Erythroblast (primary cell): ENCODE measurements at regions not wholly inside any gene's neighbourhood (a gene's known extent, or its start where the extent isn't known, plus 50 kb on each side); places are given as distances from the start of the nearest gene placed in this dataset.

Experiments used
- GATA1 ChIP-seq: IDR thresholded peaks from 2 replicates; pipeline ENCODE4 v1.6.1; 2011; ENCODE audit warnings: low read depth, mild to moderate bottlenecking, control low read depth, low read length, moderate library complexity
- POLR2A ChIP-seq: IDR thresholded peaks from 2 replicates; pipeline ENCODE4 v1.6.1; 2011; ENCODE audit warnings: mild to moderate bottlenecking, low read length

DNA sequence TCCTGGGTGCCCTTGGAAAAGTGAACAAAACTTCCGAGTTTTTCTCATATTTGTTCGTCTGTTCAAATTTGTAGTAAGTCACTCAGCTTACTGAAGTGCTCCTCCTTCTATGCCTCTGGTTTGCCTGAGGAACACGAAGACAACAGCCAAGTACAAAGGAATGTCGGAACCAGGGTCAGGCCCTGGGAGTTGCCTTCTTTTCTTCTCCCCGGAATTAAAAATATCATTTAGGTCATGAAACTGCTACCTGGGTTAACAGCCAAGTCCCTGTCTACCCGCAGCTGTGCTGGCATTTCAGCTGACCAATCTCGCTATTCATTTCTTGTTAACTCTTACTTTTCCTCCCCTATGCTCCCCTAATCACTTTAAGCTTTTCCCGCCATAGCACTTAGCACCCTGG, 137.6 kb upstream of the TEX13D start:
- TF ChIP-seq POLR2A, result no peak
- TF ChIP-seq GATA1, result no peak
